GM18868 (cell line): ENCODE measurements at regions not wholly inside any gene's neighbourhood (a gene's known extent, or its start where the extent isn't known, plus 50 kb on each side); places are given as distances from the start of the nearest gene placed in this dataset.
A peak's percentile ranks its signal among the peaks of the same experiment; 100 is the strongest.
"Not testable (repeated sequence)": the region's sequence is repeated elsewhere in the genome, so short reads cannot be mapped to it uniquely, and the experiment has no call there.

Source experiments
- ATAC-seq: cut with Tn5 transposase; IDR thresholded peaks from one replicate; pipeline ENCODE4 v1.9.1; 2021; ENCODE audit warnings: mild to moderate bottlenecking, moderate library complexity; ENCODE audit not compliant: unreplicated experiment

DNA sequence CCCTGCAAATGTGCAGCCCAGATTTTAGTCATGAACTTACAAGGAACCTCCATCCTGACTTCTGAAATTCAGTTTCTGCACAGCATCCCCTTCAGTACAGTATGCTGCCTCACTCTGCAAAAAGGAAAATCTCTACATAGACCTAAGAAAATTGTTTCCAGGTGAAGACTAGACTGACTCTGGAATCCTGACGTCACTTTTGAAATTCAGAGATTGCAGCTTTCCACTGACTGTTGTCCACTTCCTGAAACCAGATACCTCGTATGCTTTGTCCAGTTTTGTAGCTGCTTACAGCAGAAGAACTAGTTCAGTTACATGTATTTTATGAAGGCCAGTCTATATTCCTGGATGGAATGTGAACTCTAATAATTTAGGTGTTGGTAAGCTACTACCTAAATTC, 629.3 kb upstream of the ST8SIA4 start:
- no peak for ATAC-seq

DNA sequence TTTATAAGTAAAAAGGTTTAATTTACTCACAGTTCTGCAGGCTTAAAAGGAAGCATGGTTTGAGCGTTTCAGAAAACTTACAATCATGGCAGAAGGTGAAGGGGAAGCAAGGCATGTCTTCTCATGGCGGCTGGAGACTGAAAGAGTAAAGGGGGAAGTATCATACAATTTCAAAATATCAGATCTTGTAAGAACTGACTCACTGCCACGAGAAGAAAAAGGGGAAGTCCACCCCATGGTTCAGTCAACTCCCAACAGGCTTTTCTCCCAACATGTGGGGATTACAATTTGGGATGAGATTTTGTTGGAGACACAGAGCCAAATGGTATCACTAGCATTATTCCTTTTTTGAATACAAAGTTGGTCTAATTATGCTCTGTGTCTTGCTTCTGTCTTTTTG, 627.9 kb upstream of the ST8SIA4 start:
- ATAC-seq, result no peak

DNA sequence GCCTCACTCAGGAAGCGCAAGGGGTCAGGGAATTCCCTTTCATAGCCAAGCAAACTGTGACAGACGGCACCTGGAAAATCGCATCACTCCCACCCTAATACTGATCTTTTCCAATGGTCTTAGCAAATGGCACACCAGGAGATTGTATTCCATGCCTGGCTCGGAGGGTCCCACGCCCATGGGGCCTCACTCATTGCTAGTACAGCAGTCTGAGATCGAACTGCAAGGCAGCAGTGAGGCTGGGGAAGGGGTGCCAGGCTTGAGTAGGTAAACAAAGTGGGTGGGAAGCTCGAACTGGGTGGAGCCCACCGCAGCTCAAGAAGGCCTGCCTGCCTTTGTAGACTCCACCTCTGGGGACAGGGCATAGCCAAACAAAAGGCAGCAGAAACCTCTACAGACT, 626.0 kb upstream of the ST8SIA4 start:
- ATAC-seq, result not testable (repeated sequence)

DNA sequence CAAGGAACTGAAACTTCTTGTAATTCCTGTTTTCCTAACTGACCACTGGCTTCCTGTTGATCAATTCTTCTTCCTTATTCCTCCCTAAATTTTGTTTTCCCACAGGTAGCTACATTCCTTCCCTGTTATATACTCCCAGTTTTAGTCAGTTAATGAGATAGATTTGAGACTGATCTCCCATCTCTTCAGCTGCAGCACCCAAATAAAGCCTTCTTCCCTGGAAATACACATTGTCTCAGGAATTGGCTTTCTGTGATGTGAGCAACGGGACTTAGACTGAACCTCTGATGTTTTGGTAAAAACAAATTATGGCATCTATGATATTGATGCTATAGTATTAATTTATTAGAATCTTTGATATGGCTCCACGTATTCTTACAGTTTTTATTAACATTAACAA, 617.3 kb upstream of the ST8SIA4 start:
- no peak for ATAC-seq

DNA sequence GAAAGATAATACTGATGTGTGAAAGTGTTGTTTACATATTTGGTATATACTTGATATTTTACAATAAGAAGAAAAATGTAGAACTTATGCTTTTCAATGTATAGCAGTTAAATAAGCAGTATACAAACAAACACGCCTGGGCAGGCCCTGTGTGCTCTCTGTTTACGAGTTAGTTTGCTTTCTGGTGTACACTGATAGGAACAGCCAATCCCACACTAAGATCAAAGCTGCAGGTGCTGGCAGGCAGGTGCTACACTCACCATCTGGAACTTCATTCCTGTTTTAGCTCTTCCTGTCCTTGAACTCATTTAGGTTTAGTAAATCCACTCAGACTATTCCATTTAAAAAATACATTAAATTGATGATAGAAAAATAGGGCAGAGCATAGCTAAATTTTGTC, 614.7 kb upstream of the ST8SIA4 start:
- ATAC-seq, result no peak

DNA sequence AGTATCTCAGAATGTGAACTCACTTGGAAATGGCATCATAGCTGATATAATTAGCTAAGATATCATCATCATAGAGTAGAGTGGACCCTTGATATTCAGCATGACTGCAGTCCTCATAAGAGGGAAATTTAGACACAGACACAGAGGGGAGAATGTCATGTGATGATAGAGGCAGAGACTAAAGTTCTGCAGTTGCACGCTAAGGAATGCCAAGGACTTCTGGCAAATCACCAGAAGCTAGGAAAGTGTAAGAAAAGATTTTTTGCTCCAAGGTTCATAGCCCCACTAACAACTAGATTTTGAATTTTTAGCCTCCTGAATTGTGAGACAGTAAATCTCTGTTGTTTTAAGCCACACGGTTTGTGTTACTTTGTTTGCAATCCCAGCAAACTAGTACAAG, 612.6 kb upstream of the ST8SIA4 start:
- no peak for ATAC-seq

DNA sequence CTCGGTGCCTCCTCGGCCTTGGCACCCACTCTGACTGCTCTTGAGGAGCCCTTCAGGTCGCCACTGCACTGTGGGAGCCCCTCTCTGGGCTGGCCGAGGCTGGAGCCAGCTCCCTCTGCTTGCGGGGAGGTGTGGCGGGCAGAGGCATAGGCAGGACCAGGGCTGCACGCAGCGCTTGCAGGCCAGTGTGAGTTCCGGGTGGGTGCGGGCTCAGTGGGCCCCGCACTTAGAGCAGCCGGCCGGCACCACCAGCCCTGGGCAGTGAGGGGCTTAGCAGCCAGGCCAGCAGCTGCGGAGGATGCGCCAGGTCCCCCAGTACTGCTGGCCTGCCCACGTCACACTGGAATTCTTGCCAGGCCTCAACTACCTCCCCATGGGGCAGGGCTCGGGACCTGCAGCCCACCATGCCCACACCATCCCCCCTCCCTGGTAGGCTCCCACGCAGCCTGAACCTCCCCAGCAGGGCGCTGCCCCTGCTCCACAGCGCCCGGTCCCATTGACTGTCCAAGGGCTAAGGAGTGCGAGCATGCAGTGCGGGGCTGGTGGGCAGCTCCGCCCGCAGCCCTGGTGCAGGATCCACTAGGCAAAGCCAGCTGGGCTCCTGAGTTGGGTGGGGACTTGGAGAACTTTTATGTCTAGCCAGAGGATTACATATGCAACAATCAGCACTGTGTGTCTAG, 602.9 kb upstream of the ST8SIA4 start:
- ATAC-seq, result no peak

DNA sequence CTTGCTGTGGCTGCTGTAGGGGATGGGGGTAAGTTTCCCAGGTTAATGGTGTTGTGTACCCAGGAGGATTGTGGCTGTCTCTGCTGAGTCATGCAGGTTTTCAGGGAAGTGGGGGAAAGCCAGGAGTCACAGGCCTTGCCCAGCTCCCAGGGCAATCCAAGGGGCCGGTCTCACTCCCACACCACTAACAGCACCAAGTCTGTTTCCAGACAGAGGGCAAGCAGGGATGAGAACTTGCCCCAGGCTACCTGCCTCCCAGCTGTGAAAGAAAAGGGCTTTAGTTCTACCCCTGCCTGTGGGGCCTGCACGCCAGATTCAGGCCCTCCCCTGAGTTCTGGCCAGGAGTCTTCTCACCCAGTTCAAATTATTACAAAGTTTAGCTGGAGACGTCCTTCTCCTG, 579.8 kb upstream of the ST8SIA4 start:
- ATAC-seq, result no peak

DNA sequence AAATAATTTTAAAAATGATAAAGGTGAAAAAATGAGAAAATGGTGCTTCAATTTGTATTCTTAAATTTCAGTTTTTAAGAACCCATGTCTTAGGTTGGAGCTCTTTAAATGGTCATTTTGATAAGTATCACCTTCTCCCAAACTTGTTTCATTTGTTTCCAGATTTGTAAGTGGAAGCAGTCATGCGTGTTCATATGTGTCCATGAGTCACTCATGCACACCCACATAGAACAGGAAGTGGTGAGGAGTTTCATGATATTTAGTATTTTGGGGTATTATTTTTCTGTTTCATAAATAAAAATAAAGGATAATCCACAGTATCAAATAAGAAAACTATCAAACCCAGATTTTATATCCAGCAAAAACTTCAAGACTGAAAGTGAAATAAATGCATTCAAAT, 570.4 kb upstream of the ST8SIA4 start:
- peak; percentile 67 for ATAC-seq

DNA sequence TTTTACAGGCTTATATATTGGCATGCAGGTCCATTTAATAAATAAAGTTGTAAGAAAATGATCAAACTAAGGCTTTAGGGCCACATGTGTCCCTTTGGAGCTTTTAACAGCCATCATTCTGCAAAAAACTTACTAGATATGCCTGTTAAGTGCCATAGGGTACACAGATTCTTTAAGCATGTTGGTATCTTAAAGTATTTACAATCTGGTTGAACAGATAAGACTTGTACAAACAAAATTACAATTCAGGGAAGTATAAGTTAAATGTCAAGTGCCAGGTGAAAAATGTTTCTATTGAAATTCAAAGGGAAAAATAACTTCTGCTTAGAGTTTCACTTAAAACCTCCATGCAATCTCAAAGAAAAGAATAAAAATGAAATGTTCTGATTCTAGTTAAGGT, 558.4 kb upstream of the ST8SIA4 start:
- no peak for ATAC-seq

DNA sequence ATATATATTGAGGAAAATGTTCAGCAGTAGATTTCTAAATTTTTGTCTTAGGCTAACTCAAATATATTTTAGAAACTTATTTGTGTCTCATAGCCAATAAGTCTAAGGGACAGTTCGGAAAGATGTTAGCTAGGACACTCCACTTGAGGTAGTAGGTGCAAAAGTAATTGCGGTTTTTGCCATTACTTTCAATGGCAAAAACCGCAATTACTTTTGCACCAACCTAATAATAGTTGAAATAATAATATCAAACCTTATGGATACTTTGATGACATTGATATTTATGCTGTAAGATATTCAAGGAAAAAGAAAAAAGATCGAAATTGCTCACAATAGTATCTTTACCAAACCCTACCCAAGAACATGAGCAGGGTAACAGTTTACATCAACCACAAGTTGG, 555.5 kb upstream of the ST8SIA4 start:
- ATAC-seq, result no peak

DNA sequence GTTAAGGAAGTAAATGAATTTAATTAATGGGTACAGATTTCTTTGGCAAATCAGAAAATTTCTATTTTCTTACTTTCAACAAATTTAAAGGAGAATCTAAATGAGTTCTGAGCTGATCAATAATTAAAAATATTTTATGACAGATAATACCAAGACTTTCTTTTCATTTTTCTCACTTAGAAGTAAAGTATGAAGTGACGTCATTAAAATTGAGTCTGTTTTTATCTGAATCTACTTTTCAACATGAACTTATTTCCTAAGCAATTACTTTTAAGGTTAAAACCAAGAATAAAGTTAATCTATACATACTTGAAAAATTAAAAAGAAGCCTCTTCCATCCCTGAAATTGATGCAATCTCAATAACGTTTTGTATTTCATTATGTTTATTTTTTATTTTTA, 552.8 kb upstream of the ST8SIA4 start:
- ATAC-seq, result no peak

DNA sequence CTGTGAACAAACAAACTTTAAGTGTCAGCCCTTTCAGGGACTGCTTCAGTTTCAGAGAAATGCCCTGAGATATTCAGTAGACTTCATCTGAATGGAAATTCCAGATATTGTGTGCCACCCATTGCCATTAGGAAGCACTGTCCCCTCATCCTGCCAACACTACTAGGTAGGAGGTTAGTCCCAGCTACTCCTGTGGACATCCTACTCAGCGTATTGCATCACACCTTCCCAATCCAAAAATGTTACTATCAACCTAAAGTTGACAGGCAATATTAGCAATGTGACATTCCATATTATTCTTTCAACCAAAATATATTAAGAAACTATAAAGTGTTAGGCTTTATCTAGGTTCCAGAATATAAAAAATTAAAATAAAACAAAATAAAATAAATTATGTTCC, 552.0 kb upstream of the ST8SIA4 start:
- no peak for ATAC-seq

DNA sequence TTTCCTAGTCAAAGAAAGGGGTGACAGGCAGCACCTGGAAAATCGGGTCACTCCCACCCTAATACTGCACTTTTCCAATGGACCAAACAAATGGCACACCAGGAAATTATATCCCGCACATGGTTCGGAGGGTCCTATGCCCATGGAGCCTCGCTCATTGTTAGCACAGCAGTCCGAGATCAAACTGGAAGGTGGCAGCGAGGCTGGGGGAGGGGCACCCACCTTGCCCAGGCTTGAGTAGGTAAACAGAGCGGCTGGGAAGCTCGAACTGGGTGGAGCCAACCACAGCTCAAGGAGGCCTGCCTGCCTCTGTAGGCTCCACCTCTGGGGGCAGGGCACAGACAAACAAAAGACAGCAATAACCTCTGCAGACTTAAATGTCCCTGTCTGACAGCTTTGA, 539.2 kb upstream of the ST8SIA4 start:
- not testable (repeated sequence) for ATAC-seq

DNA sequence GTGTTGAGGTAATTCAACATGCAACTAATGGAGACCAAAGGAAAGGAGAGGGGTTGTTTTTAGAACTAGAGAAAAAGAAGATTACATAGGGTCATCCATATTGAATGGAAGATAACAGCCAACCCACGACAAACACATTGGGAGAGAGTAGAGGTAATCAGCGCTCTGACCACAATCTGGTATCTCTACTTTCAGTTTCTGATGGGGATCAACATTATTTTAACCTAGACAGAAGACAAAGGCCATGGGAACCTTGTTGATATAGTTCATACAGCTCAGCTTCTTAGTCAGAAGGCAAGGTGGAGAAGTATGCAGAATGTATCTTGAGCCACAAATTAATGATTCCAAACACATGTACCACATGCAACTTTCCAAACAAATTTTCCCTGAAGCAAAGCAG, 537.1 kb upstream of the ST8SIA4 start:
- ATAC-seq, result peak; percentile 49

DNA sequence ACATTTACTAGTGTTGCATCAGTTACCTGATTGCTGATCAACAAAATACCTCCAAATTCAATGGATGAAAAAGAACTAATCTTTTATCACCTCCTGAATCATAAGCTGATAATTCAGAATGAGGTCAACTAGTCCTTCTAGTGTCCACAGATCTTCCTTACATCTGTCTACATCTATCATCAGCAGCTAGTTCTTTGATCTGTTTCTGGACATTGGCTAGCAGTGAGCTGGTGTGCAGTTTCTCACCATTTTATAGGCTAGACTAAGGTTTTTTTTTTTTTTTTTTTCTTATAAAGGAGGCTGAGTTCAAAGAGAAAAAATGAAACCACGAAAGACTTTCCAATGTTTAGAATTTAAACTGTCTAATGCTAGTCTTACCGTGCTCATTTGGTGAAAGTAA, 534.3 kb upstream of the ST8SIA4 start:
- ATAC-seq, result no peak

DNA sequence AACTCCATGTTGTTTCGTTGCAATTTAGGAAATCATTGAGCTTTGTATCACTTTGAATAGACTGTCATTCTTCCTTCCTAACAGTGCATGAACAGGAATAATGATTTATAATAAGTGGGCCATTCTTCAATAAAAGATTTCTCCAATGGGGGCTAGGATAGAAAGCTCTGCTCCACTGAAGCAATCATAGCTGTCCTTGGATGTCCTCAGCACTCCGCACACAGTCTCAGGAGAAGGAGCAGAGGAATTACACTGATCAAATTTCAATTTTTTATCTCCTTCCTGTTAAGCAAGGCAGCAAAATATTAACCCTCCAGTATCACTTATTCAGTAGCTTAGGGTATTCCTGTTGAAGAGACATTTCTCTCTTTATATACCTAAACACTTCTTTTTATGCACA, 532.7 kb upstream of the ST8SIA4 start:
- ATAC-seq, result no peak

DNA sequence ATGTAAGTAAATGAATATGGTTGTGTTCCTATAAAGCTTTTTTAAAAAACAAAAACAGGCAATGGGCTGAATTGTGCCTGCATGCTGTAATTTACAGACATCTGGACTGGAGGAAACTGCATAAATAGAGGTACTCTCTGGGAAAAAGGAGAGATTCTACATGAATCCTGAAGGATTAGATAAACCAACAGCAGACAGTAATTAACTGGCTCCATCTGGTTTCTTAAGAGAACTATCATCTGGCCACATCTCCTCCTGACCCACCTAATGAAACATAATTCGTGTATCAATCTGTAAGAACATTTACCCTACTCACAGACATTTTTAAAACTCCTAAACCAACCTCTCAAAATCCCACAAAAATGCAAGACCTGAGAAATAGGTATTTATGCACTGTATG, 528.1 kb upstream of the ST8SIA4 start:
- no peak for ATAC-seq

DNA sequence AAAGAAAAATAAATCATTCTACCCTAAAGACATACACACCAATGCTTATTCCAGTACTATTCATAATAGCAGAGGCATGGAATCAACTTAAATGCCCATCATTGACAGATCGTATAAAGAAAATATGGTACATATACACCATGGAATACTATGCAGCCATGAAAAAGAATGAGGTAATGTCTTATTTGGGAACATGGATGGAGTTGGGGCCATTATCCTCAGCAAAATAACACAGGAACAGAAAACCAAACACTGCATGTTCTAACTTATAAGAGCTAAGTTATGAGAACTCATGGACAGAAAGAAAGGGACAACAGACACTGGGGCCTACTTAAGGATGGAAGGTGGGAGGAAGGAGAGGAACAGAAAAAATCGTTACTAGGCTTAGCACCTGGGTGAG, 527.5 kb upstream of the ST8SIA4 start:
- ATAC-seq, result no peak

DNA sequence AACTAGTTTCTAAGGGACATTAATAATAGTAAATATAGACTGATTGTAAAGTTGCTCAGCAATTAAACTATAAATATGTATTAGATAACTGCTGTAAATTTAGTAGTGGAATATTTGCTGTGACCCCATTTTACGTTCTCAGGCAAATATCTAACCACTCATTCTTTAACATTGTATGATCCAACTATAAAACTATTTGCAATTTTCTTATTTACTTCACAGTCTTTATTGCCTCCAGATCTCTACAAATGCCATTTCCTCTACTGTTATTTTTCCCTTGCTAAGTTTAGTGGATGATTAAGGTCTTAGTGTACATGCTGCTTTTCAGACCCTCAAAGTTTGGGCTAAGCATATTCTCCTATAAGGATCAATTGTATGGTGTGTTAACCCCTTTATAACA, 526.2 kb upstream of the ST8SIA4 start:
- no peak for ATAC-seq

DNA sequence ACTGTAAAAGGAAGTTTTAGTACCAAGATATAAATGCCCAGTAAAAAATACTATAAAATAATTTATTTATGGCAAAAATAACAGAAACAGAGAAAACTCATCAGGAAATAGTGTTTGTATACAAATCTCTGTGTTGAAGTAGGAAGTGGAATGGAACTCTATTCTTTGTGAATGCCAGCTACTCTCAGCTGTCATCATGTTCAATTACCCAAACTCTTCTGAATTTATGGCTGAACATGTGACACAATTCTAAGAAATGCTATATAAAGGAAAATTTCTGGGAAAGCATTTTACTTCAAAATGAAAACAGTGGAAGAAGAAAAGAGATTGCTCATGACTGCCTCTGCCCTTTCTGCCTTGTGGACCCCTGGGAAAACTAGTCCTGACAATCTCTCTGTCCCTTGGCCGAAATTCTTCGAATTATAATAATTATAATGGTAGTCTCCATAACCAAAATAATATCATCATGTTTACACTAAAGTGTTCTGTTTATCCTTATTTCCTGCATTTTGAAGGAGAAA, 522.3 kb upstream of the ST8SIA4 start:
- ATAC-seq, result no peak

DNA sequence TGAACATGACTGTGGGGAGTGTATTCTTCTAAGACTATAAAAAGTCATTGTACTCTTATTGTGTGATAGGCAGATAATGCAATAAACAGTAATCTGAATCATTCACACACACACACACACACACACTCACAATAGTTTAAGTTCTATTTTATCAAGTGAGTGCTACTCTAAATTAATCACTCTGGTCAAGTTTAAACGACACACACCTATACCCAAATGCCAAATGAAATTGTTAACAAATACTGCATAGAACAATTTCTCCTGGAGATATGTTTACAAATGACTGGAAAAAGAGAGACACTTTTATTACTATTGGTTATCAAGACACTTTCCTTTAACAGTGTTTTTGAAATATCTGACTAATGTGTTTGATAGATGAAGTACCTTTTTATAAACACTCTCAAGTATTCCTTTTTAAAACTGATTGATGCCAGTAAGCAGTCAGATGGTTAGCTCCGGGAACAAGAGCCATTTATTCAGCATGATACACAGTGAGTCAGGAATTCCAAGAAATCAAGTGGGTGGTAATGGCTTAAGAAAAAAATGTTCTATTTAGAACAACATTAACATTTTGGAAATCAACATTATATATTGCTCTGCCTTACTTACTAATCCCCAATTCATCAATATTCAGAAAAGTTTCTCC, 521.6 kb upstream of the ST8SIA4 start:
- ATAC-seq, result no peak

DNA sequence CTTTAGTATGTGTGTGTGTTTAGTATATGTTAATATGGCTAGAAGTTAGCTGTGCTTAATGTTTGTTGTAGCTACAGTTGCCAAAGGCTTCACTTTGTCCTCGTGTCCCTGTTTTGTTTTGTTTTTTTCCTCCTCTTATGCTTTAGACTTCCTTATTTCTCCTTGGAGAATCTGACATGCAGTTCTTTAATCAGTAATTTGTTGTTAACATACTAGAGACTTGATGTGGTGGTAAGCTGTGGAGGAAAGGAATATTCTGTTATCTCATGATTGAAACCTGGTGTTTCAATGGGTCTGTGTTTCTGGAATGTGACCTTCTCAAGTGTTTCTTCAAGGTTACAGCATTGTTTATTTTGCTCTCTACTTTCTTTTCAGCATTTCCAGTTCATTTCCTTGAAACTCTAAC, 515.6 kb upstream of the ST8SIA4 start:
- no peak for ATAC-seq
